Stimulated activated CD4-positive, alpha-beta T cell treated with anti-CD3 and anti-CD28 coated beads, Interleukin-1b, Interleukin-23, amount 100 ng/mL, for 48 hours (primary cell): ENCODE measurements at regions not wholly inside any gene's neighbourhood (a gene's known extent, or its start where the extent isn't known, plus 50 kb on each side); places are given as distances from the start of the nearest gene placed in this dataset.

Experiments
- DNase-seq: peaks from one replicate; pipeline ENCODE4 v3.0.0-alpha.2; 2020

GRCh38 chr11:29959488-29959887 is 57.3 kb downstream of the KCNA4 start:
- DNase-seq: no peak

- no peak for DNase-seq
Observed at GRCh38 chr11:29957431-29957830, 59.4 kb downstream of the KCNA4 start.

- DNase-seq: no peak
Observed at GRCh38 chr11:29956076-29956556, 60.7 kb downstream of the KCNA4 start.

GRCh38 chr11:29943347-29943746 is 73.5 kb downstream of the KCNA4 start:
- no peak for DNase-seq

- DNase-seq: no peak
Observed at GRCh38 chr11:29937526-29937925, 79.3 kb downstream of the KCNA4 start.

GRCh38 chr11:29934115-29934638 is 82.7 kb downstream of the KCNA4 start:
- DNase-seq: no peak

- DNase-seq: no peak
Observed at GRCh38 chr11:29916040-29916439, 100.8 kb downstream of the KCNA4 start.

- DNase-seq: no peak
Observed at GRCh38 chr11:29914203-29914930, 102.5 kb downstream of the KCNA4 start.

GRCh38 chr11:29913352-29913751 is 103.5 kb downstream of the KCNA4 start:
- DNase-seq: no peak

GRCh38 chr11:29900382-29900781 is 116.4 kb downstream of the KCNA4 start:
- DNase-seq: no peak

- DNase-seq: no peak
Observed at GRCh38 chr11:29879560-29879959, 137.3 kb downstream of the KCNA4 start.

GRCh38 chr11:29876192-29876591 is 140.6 kb downstream of the KCNA4 start:
- DNase-seq: no peak

GRCh38 chr11:29847219-29847618 is 169.6 kb downstream of the KCNA4 start:
- no peak for DNase-seq

GRCh38 chr11:29844701-29845379 is 172.0 kb downstream of the KCNA4 start:
- no peak for DNase-seq

- no peak for DNase-seq
Observed at GRCh38 chr11:29844031-29844430, 172.8 kb downstream of the KCNA4 start.

GRCh38 chr11:29842061-29842460 is 174.8 kb downstream of the KCNA4 start:
- DNase-seq: no peak

- no peak for DNase-seq
Observed at GRCh38 chr11:29826878-29827277, 190.0 kb downstream of the KCNA4 start.

- no peak for DNase-seq
Observed at GRCh38 chr11:29816359-29816758, 200.5 kb downstream of the KCNA4 start.

GRCh38 chr11:29809121-29809520 is 207.7 kb downstream of the KCNA4 start:
- no peak for DNase-seq

GRCh38 chr11:29802522-29802921 is 214.3 kb downstream of the KCNA4 start:
- DNase-seq: no peak

GRCh38 chr11:29801561-29801960 is 215.3 kb downstream of the KCNA4 start:
- no peak for DNase-seq

GRCh38 chr11:29786092-29786491 is 230.7 kb downstream of the KCNA4 start:
- no peak for DNase-seq

- no peak for DNase-seq
Observed at GRCh38 chr11:29783506-29783905, 233.3 kb downstream of the KCNA4 start.

- DNase-seq: no peak
Observed at GRCh38 chr11:29782447-29782846, 234.4 kb downstream of the KCNA4 start.
